Activated naive CD4-positive, alpha-beta T cell treated with anti-CD3 and anti-CD28 coated beads, Interleukin-2, amount 50 U/mL, for 16 hours (primary cell): ENCODE measurements at regions not wholly inside any gene's neighbourhood (a gene's known extent, or its start where the extent isn't known, plus 50 kb on each side); places are given as distances from the start of the nearest gene placed in this dataset.
"Not testable (repeated sequence)": the region's sequence is repeated elsewhere in the genome, so short reads cannot be mapped to it uniquely, and the experiment has no call there.

ENCODE experiments used
- DNase-seq: peaks from one replicate; pipeline ENCODE4 v3.0.0-alpha.2; 2020

DNA sequence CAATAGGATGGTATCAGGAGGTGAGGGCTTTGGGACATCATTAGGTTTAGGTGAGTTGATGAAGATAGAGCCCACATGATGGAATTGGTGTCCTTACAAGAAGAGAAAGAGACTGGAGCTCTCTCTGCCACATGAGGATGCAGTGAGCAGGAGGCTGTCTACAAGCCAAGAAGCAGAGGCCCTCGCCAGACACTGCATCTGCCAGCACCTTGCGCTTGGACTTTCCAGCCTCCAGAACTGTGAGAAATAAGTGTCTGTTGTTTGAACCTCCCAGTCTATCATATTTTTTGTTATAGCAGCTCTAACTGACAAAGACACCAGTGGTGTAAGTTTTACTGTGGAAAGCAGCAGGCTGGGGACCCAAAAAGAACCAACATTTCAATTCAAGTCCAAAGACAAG is 571.1 kb upstream of the ID2 start:
- DNase-seq: no peak

DNA sequence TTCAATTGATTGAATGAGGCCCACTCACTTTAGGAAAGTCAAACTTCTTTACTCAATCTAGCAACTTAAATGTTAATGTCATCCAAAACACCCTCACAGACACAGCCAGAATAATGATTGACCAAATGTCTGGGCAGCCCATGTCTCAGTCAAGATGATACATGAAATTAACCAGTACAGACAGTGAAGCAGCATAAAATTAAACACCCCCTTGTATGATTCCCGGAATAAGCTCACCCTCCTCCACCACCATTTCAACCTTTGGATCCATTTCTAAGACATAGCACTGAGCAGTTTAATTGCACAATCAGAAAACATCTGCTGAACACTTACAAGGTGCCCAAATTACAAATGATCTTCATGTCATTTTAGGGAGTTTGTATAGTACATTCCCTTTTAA is 570.7 kb upstream of the ID2 start:
- DNase-seq: no peak

DNA sequence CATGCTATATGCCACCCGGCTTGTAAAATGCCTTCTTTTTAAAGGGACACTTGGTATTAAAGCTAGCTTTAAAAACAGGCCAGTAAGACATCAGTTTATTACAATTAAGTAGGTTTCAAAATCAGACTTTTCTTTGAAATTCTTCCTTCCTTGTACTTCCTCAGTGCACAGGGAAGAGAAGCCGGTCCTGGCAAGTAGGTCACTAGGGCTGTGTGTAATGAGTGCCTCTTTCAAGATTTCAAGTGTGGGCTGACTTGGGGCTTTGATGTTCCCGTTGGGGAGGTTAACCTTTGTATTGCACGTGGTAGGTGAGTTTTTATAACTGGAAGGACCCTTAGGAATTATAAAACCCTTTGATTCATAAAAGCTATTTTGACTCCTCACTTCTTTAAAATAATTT is 566.4 kb upstream of the ID2 start:
- no peak for DNase-seq

DNA sequence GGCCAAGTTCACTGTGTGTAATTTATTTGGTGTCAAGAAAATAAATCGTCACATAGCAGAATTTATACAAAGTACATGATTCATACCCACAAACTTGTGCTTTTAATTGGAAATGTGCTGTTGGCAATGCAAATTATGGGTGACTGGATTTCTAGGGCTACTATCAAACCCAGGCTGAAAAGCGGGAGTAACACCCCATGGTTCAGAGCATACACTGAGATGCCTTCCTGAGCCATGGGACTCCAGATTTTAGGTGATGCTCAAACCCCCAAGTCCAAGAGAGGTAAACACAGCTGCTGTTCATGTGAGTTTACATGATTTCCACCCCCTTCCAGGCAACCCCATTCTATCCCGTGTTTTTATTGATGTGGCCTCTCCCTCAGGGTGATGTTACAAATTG is 565.9 kb upstream of the ID2 start:
- DNase-seq: no peak

DNA sequence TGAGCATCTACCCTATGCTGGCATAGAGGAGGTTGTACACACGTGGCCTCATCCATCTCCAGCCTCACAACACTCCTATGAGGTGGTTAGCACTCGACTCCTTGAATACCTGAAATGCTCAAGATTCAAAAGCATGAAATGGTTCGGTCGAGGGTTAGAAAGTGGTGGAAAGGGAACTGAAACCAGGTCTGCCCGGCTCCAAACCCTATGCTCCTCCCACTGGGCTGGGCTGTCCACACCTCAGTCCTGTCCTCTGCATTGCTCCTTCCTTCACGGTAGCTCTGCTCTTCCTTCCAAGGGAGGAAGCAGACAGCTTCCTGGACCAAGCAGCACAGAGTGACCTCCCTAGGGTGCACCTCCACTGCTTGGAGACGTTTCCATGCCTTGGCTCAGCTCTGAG is 565.2 kb upstream of the ID2 start:
- DNase-seq: no peak

DNA sequence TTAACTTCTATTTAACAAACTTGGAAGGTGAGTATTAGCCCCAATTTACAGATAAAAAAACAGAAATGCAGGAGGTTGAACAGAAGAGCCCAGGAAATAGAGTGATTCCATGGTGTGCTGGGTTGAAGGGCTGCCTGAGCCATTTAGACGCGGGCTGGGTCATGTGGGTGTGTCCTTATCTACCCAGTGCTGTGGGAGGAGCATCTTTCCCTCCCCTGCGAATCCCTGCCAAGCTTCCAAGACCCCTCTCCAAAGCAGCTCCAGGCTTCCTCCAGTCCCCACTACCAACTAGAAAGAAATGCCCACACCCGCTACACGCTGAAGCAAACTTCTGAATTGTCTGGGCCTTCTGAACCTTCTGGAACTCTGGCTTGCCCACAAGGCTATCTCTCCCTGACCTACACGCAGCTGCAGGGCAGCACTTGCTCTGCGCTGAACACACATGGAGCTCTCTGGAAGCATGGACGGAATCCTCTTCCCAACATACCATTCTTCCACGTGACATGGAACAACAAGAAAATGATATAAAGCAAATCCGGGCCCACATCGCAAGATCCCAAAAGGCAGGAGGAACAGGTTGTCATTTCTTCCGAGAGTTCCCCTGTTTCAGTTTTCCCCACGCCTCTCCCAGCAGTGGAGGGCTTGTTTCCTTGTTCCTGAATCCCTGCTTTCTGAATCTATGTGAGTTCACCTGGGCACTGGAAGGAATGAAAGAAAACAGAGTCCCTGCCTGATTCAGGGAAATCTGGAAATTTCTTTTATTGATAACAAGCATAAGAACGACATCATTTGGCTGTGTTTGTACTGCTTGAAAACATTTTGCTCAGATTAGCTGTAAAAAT is 562.7 kb upstream of the ID2 start:
- DNase-seq: no peak

DNA sequence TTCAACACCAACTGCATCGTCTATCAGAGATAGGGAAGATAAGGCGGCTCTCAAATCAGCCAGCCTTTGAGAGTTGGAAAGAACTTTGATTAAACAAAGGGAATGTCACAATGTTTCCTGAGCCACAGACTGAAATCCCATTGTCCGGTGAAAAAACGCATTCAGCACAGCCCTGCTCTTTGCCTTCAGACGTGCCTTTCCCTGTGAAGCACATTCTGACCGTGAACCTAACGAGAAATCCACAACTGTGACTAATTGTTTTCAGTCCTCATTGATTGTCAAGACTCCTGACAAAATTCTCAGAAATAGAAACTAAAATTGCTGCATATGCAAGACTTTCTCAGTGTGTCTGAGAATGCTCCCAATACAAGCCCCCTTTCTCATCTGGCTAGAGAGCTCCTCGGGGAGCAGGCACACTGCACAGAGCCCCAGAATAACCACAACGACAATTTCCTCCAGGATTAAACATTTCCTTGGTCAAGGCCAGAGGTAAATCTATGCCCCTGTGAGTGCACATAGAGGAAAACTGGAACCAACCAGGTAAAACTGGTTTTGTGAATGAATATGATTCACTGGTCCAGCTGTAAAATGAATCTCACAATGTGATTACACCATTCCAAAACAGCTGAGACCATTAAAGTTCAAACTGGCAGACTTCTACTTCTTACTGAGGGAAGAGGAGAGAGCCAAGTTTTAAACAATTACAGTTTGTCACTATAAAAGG is 561.9 kb upstream of the ID2 start:
- DNase-seq: no peak

DNA sequence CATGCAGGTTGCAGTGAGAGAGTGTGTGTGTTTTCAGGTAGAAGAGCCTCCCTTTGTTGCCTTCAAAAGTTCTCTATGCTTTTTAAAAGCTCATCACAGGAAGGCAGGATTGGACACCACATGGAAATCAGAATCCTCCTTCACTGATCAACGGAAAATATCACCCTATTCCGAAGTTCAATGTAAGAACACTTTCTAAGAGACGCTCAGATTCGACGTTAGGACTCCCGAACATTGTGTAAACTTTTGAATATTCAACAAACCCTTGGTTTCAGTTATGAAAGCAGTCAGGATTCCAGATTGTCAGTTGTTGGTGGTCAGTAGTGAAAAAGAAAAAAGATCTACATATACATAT is 561.4 kb upstream of the ID2 start:
- no peak for DNase-seq

DNA sequence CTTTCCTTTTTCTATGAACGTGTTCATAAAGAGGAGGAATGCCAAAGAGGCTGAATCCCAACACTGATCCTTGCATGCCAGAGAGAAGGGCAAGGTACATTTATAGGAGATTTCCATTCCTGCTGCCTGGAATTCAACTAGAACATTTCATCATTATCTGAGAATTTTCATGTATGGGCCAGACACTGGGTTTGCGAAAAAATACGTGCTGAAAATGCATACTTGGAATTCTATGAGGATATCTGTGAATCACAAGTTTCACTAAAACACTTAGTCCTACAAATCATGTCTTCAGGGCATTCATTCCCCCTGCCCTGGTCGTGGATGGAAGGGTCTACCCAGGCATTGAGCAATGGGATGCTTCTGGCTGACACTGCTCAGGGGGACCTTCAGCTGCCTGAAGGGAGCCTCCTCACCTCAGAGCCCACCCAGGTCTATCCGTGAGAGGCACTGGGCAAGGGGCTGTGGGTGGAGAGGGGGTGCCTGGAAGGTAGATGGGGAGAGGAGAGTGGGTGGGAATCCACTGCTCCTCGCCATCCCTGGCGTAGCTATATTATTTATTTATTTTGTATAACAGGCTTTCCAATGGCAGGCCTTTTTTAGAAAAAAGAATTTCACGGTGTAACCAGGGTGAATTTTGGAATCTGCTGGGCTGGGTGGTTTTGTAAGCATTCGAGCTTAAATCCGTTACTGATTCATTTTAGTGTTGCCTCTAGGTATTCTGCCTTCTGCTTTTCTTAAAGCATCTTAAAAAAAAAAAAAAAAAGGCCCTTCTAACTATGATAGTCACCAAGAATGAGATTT is 560.6 kb upstream of the ID2 start:
- no peak for DNase-seq

DNA sequence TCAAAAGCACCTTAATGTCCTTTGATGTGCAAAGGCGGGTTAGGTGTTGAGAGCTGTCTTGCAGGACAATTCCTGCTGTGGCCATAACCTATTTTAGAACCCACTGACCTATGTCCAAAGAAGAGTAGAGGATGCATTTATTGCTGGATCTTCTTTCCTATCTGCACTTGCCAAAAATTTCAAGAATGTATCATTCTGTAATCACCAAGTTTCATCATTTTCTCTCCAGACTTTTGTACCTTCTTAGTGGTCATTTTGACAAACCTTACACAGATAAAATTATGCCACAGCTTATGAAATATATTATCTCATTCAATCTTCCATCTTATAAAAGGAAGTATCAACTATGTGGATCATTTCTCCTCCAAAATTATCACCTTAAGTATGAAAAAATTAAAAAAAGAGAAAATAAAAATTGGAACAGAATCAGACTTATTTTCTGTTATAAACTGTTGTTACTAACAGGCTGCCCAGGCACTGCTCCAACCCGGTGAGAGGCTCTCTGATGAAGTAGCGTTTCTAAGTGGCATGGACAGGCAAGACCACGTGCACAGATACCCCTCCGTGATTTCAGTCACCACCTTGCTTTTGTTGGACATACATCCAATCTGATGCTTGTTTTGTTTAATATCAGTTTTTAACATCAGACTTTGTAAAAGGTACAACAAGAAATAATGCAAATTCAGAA is 559.9 kb upstream of the ID2 start:
- DNase-seq: no peak

DNA sequence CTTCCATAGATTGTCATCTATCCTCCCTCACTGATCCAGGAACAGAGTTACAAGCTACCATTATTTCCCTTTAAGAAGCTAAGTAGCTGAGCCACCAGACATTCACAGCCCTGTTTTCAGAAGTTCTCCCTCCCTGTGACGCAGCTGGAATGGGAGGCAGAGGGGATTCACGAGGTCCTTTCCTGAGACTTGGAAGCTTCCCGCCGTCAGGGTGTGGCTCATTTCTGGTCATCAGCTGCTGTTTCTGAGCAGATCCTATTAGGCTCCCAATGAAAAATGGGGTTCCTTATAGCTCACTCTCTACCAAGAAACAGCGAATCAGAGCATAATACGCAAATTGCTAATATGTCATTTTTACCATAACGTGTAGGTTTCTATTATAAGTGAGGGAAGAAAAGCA is 559.3 kb upstream of the ID2 start:
- no peak for DNase-seq

DNA sequence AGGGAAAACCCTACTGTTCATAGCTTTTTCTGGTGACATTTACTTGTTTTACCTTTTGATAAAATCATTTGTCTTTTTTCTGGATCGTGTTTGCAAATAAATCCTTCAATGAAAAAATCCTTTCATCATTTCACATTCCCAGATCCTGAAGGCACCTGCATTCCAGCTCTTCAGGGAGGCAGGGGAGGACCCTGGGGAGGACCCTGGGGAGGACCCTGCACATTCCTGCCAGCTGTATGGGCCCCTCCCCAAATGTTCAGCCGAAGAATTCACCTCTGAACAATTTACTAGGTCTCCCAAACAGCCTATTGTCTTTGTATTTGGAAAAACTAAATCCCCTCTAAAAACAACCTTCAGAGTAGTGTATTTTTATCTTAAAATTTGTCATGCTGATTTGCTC is 558.4 kb upstream of the ID2 start:
- no peak for DNase-seq

DNA sequence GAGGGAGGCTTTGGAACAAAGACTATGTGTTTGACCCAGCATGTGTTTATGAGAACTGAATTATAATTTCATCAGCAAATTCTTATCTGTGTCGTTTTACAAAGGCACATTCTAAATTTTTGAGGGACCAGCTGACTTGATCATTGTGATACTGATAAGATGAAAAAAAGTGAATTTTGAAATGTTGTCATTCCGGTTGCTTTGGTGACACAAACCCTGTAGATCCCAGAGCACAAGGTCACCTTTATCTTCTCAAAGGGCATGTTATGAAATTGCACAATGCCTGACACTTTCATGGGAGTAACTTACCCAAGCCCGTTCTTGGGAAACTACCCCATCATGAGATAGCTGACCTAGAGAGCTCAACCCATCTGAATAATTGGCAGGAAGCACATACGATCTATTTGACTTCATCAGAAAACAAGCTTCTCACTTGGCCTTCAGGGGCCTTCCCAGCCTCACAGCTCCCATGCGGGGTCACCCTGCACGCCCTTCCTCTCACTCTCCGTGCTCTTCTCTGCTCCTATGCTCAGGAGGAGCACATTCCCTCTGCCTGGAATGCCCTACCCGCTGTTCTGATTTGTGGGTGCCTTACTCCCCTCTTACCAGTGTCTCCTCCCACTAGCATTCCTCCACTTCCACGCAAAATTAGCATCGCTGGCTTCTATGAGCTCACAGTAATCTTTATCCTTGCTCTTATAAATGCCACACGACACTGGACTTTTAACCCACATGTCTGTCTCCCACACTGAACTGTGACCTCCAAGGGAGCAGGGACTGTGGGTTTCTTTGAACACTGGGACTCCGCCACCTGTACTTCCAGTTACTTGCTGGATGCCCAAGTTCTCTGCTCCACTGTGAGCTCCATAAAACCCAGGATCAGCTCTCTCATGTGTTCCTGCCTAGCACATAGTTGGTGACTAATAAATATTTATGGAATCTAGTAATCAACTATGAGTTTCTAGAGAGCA is 555.8 kb upstream of the ID2 start:
- DNase-seq: no peak

DNA sequence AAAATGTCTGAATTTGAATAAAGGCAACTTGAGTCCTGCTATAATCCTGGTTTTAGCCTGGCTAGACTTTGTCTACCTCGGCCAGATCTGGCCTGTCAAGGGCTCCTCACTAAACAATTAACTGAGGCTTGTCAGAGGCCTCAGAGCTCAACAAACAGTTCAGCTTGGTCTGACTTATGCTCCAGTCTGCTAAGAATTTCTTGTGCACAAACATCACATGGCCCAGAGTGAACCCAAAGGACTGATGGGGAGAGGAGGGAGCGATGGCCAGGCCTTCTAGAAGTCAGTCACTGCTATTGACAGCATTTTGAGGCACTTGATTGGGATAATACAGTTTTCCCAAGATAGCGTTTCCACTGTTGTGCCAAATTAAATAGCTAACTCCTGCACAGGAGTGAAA is 555.1 kb upstream of the ID2 start:
- DNase-seq: no peak

DNA sequence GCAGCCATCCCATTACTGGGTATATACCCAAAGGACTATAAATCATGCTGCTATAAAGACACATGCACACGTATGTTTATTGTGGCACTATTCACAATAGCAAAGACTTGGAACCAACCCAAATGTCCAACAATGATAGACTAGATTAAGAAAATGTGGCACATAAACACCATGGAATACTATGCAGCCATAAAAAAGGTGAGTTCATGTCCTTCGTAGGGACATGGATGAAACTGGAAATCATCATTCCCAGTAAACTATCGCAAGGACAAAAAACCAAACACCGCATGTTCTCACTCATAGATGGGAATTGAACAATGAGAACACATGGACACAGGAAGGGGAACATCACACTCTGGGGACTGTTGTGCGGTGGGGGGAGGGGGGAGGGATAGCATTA is 550.4 kb upstream of the ID2 start:
- not testable (repeated sequence) for DNase-seq

DNA sequence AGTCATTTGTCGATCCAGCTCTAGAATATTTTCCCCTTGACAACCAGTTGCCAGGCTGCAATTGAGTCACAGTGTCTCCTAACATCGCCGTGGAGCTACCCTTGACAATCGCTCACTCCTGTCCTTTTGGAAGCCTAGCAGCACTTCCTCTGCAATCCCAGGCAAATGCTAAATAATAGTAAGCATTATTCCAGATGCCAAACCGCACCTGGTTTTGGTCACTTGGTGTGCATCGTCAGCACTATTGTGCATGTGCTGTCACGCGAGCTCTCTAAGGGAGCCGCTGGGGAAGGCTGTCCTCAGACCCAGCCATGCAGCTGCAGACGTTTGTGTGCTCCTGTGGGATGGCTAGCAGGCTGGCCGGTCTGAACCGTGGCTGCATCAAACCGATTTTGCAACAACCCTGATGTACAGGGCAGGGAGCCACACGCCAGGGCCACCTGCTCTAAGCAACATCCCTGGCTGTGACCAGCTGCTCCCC is 549.5 kb upstream of the ID2 start:
- no peak for DNase-seq

DNA sequence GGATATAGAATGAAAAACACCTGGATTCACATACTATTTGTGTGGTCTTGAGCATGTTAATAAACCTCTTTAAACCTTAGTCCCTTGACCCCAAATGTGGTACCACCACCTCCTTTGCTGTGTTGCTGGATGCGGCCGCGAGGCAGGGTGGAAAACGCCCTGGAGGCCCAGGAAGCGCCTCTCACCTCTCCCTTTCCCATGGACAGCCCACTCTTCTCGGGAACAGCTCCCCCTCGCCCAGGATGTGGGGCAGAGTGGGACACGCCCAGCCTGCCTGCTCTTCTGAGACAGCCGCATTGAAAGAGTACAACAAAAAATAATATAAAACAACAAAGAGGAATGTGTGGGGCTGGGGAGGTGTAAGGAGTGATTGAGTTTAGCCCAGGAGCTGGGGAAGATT is 549.0 kb upstream of the ID2 start:
- DNase-seq: no peak

DNA sequence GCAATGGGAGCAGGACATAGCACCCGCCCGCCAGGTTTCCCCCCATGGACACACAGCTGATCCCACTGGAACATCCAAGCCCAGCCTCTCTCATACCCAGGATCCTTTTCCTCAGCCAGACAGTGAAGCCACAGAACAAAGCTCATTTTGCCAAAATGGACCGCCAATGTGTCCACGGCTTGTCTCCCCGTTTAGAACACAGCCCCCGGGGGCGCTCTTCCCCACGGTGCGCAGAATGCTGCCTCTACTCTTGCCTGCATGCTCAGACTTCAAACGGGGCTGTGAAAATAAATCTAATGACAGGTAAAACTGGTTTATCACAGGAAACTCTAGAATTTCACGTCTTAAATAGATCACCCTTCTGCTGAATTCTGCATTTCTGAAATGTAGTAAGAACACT is 548.5 kb upstream of the ID2 start:
- DNase-seq: no peak

DNA sequence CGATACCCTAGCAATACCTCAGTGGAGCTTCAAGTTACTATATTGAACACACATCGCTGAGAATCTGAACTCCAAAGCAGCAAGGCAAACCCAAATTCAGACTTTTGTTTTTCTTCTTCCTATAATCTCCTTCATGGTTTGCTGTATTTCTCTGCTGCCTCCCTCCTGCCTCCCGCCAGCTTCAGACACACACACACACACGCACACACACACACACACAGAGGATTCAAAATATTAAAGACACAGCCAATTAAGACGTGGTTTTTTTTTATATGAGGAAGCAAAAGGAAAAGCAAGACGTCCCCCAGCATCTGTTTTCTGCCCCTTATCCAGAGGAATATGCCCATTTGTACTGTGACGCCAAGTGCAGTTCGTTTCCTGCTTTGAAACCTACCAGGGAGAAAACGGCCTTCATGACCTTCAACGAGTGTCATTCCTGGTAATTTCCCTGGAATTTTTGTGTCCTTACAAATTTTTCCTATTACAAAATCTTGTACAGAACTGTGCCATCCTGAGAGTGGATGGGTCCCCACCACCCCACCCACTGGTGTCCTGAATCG is 547.9 kb upstream of the ID2 start:
- DNase-seq: no peak

DNA sequence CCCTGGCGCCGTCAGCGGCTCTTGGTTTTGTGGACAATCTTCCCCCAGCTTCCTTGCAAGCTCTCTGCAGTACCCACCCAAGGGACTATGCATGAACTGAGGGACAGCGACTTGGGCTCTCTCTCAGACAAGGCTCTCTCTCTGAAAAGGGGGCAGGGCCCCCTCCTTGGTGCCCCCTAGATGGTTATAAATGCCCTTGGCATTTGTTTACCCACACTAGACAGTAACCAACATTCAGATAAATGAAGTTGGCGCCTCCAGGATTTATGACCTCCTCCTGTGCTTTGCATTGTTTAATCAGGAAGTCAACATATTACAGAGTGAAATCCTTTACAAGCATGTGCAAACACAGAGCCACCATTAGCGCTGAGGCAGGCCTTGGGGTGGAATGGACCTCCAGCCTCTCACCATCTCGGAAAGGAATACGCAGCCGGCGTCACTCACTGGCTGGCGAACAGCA is 547.4 kb upstream of the ID2 start:
- DNase-seq: no peak

DNA sequence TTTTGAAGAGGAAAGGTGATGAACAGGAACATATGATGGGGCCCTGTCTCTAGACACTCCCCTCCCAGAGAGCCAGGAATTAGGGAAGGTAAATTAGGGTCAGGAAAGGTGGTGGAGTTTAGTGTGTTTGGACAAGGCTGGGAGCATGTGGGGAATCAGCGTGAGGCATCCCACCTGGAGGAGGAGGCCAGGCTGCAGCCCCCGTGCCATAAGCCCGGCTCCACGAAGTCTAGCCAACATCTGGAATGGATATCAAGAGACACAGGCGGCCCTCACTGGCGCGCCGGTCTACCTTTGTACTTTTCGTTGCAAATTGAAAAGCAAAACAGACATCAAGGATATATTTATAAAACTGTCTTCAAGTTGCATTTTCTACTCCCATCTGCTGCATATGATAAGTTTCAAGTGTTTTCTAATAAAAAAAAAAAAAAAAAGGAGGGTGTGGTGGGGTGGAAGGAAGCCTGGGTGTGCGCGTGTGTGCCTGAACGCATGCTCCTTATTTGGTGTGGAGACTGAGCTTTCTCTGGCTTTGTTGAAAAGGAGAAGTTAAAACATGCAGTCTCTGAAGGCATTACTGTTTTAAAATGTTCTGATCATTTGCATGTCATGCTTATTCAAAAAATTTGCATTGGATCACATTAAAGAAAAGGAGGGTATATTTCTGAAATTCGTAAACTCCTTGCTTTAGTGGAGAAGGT is 546.7 kb upstream of the ID2 start:
- DNase-seq: no peak
